Gastrocnemius medialis (tissue), 4 donors: ENCODE measurements at regions not wholly inside any gene's neighbourhood (a gene's known extent, or its start where the extent isn't known, plus 50 kb on each side); places are given as distances from the start of the nearest gene placed in this dataset.

Source experiments
- CTCF ChIP-seq, 5 experiments: fragments of 450-650 bp in 3 of 5; fragments of 200-600 bp in 2 of 5; sonication (generic) in 2 of 5; IDR thresholded peaks in 4 of 5; conservative IDR thresholded peaks in 1 of 5; 1 replicate in 4 of 5; 2 replicates in 1 of 5; pipeline ENCODE4 v1.5.1; 2016 to 2019; ENCODE audit warnings: antibody characterized with exemption in 5 of 5, mild to moderate bottlenecking in 3 of 5, moderate library complexity in 3 of 5
- POLR2A ChIP-seq, 2 donors: fragments of 450-650 bp; IDR thresholded peaks; one replicate each; pipeline ENCODE4 v1.6.1; 2017; ENCODE audit warnings: antibody characterized with exemption in 2 of 2, mild to moderate bottlenecking in 2 of 2, moderate library complexity in 2 of 2

GRCh38 chr3:73176941-73177340 is 115.5 kb downstream of the EBLN2 start:
- TF ChIP-seq CTCF (IDR thresholded peaks at IDR 0.05 in 4 of 5, conservative IDR thresholded peaks at IDR 0.05 in 1 of 5) (no peak), POLR2A (IDR thresholded peaks at IDR 0.05) (no peak)
